Urinary bladder (tissue), 3 donors: ENCODE measurements at regions not wholly inside any gene's neighbourhood (a gene's known extent, or its start where the extent isn't known, plus 50 kb on each side); places are given as distances from the start of the nearest gene placed in this dataset.

Experiments used
- DNase-seq: peaks from one replicate; pipeline ENCODE4 v3.0.0-alpha.2; 2015; ENCODE audit errors: extremely low spot score
- H3K27ac ChIP-seq: one replicate; pipeline ENCODE4 v1.5.1; 2013; ENCODE audit warnings: low read depth, mild to moderate bottlenecking, moderate library complexity
- H3K36me3 ChIP-seq: one replicate; pipeline ENCODE4 v1.6.1; 2013; ENCODE audit warnings: mild to moderate bottlenecking, moderate library complexity; ENCODE audit not compliant: insufficient read depth
- H3K4me1 ChIP-seq: one replicate; pipeline ENCODE4 v1.6.1; 2013; ENCODE audit warnings: mild to moderate bottlenecking, moderate library complexity; ENCODE audit not compliant: insufficient read depth
- H3K4me3 ChIP-seq: one replicate; pipeline ENCODE4 v1.5.1; 2013; ENCODE audit warnings: low read depth, low read length
- WGBS: extraction: QIAGEN DNeasy Blood & Tissue Kit; methylation state at CpG from one replicate; pipeline ENCODE4 v1.1.7; 2013; 5-methylcytosine and 5-hydroxymethylcytosine counted together
- donor health status: healthy with polysubstance abuse.
- donor health status: healthy.

- Histone ChIP-seq H3K4me1 (no peaks in the 10 kb centered on the region), H3K4me3 (no peak overlapping the region), H3K27ac (no peak overlapping the region), H3K36me3 (no peaks in the 10 kb centered on the region)
- 36% methylated on average over 5 of the region's 5 CpGs for WGBS
- no peak for DNase-seq
Measured at GRCh38 chr3:132255041-132255745, 62.0 kb upstream of the ACP3 start.

DNA sequence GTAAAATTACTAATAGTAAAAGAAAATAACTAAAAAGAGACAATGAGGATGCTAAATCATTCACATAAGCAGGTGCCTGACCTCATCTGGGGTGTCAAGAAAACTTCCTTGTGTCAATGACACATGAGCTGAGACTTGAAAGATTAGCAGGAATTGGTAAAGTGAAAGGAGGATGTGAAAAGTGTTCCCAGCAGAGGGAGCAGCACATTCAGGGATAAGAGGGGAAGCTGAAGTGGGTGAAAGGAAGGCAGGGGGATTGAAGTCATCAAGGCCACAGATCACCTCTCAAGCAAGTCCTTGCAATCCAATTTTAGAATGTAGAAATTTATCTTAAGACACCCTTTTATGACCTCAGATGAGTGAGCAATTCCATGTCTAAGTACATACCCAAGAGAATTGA, 60.2 kb upstream of the ACP3 start:
- H3K27ac ChIP-seq: no peak overlapping the region
- no peak for DNase-seq
- no peak overlapping the region for H3K4me3 ChIP-seq
- no peaks in the 10 kb centered on the region for H3K4me1 ChIP-seq
- no peaks in the 10 kb centered on the region for H3K36me3 ChIP-seq

- Histone ChIP-seq H3K27ac (no peak overlapping the region), H3K4me3 (no peak overlapping the region), H3K36me3 (no peaks in the 10 kb centered on the region), H3K4me1 (no peaks in the 10 kb centered on the region)
- 88% methylated on average over 3 of the region's 3 CpGs for WGBS
- no peak for DNase-seq
Measured at GRCh38 chr3:132261506-132261905, 55.7 kb upstream of the ACP3 start.

DNA sequence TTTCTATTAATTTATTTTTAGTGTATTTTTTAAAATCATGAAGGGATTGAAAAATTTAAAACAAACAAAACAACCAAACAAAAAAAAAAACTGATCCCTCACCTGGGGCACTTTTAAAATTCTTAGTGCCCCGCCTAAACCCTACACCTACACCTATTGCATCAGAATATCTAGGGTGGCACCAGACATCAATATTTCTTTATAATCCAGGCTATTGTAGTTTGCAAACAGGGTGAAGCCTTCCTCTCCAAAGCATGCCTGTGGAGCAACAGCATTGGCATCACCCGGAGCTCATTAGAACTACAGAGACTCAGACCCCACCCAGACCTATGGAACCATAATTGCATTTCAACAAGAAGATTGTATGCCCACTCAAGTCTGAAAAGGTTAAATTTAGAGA, 54.9 kb upstream of the ACP3 start:
- no peaks in the 10 kb centered on the region for H3K4me1 ChIP-seq
- no peak for DNase-seq
- no peak overlapping the region for H3K4me3 ChIP-seq
- no peak overlapping the region for H3K27ac ChIP-seq
- 93% methylated on average over 2 of the region's 2 CpGs for WGBS
- H3K36me3 ChIP-seq: no peaks in the 10 kb centered on the region

- H3K36me3 ChIP-seq: no peaks in the 10 kb centered on the region
- no peak overlapping the region for H3K27ac ChIP-seq
- DNase-seq: no peak
- WGBS: 95% methylated on average over 2 of the region's 2 CpGs
- H3K4me1 ChIP-seq: no peaks in the 10 kb centered on the region
- no peak overlapping the region for H3K4me3 ChIP-seq
Measured at GRCh38 chr3:132262956-132263355, 54.3 kb upstream of the ACP3 start.

DNA sequence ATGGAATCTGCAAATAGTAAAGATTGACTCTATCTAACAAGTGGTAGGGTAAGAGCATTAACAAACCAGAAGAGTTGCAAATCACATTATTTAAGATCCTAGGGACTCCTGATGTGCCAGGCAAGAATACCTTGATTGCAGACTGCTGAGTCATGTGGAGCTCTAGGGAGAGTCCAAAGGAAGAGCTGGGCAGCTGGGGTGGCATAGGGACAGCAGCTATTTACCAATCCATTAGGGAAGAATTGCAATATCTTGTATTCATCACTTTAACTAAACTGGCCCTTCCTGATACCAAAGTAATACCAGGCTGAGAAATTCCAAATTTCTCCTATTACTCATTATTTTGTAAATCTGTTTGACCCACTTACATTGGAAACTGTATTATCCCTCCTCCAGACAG, 52.2 kb upstream of the ACP3 start:
- Histone ChIP-seq H3K27ac (no peak overlapping the region), H3K36me3 (no peaks in the 10 kb centered on the region), H3K4me3 (no peak overlapping the region), H3K4me1 (no peaks in the 10 kb centered on the region)
- DNase-seq: no peak

- Histone ChIP-seq H3K36me3 (no peaks in the 10 kb centered on the region), H3K4me1 (no peaks in the 10 kb centered on the region), H3K27ac (no peak overlapping the region), H3K4me3 (no peak overlapping the region)
- WGBS: 86% methylated on average over 3 of the region's 3 CpGs
- DNase-seq: no peak
Measured at GRCh38 chr3:132265488-132265887, 51.7 kb upstream of the ACP3 start.

GRCh38 chr3:132267391-132267993, 49.7 kb upstream of the ACP3 start:
- DNase-seq: no peak
- H3K4me1 ChIP-seq: no peaks in the 10 kb centered on the region
- 76% methylated on average over 4 of the region's 4 CpGs for WGBS
- H3K27ac ChIP-seq: no peak overlapping the region
- no peak overlapping the region for H3K4me3 ChIP-seq
- H3K36me3 ChIP-seq: no peaks in the 10 kb centered on the region
